Trophoblast cell (in vitro differentiated cells and primary cell): ENCODE measurements at regions not wholly inside any gene's neighbourhood (a gene's known extent, or its start where the extent isn't known, plus 50 kb on each side); places are given as distances from the start of the nearest gene placed in this dataset.

Experiments
- DNase-seq, 2 donors: peaks; one replicate each; pipeline ENCODE4 v3.0.0-alpha.2; 2016
- H2AFZ ChIP-seq: 2 replicates; pipeline ENCODE4 v1.6.1; 2013; ENCODE audit warnings: low read length, moderate library complexity, mild to moderate bottlenecking; ENCODE audit not compliant: insufficient read depth, poor library complexity
- H2AK5ac ChIP-seq: 2 replicates; pipeline ENCODE4 v1.6.1; 2013; ENCODE audit warnings: mild to moderate bottlenecking, low read length
- H2BK120ac ChIP-seq: 2 replicates; pipeline ENCODE4 v1.6.1; 2013; ENCODE audit warnings: low read length, mild to moderate bottlenecking, moderate library complexity; ENCODE audit not compliant: insufficient read depth, poor library complexity
- H2BK12ac ChIP-seq: 2 replicates; pipeline ENCODE4 v1.6.1; 2013; ENCODE audit warnings: mild to moderate bottlenecking, low read length, moderate library complexity
- H2BK5ac ChIP-seq: 2 replicates; pipeline ENCODE4 v1.6.1; 2013; ENCODE audit warnings: low read length, low read depth, moderate library complexity, mild to moderate bottlenecking; ENCODE audit not compliant: poor library complexity
- H3K14ac ChIP-seq: 2 replicates; pipeline ENCODE4 v1.6.1; 2013; ENCODE audit warnings: mild to moderate bottlenecking, low read length
- H3K18ac ChIP-seq: 2 replicates; pipeline ENCODE4 v1.6.1; 2013; ENCODE audit warnings: mild to moderate bottlenecking, low read length
- H3K23ac ChIP-seq: 2 replicates; pipeline ENCODE4 v1.6.1; 2013; ENCODE audit warnings: low read length
- H3K27ac ChIP-seq: 2 replicates; pipeline ENCODE4 v1.5.1; 2013; ENCODE audit warnings: low read depth, mild to moderate bottlenecking, inconsistent platforms, low read length, moderate library complexity
- H3K27me3 ChIP-seq: 2 replicates; pipeline ENCODE4 v1.6.1; 2013; ENCODE audit warnings: inconsistent platforms, mild to moderate bottlenecking, low read length, moderate library complexity; ENCODE audit not compliant: insufficient read depth
- H3K36me3 ChIP-seq, 2 experiments: 1 replicate in 1 of 2; 2 replicates in 1 of 2; pipeline ENCODE4 v1.6.1; 2013; ENCODE audit warnings: low read length in 2 of 2, mild to moderate bottlenecking in 2 of 2, moderate library complexity in 1 of 2; ENCODE audit not compliant: insufficient read depth in 2 of 2, control insufficient read depth in 1 of 2
- H3K4ac ChIP-seq: 2 replicates; pipeline ENCODE4 v1.6.1; 2013; ENCODE audit warnings: low read depth, mild to moderate bottlenecking, low read length, moderate library complexity
- H3K4me1 ChIP-seq, 2 experiments: 1 replicate in 1 of 2; 2 replicates in 1 of 2; pipeline ENCODE4 v1.6.1; 2013; ENCODE audit warnings: low read length in 2 of 2, mild to moderate bottlenecking in 2 of 2, moderate library complexity in 1 of 2; ENCODE audit not compliant: insufficient read depth in 2 of 2, control insufficient read depth in 1 of 2
- H3K4me2 ChIP-seq: 2 replicates; pipeline ENCODE4 v1.6.1; 2013; ENCODE audit warnings: inconsistent platforms, mild to moderate bottlenecking, low read length, moderate library complexity
- H3K4me3 ChIP-seq: 2 replicates; pipeline ENCODE4 v1.5.1; 2013; ENCODE audit warnings: mild to moderate bottlenecking, low read depth, low read length, inconsistent platforms
- H3K79me1 ChIP-seq: one replicate; pipeline ENCODE4 v1.6.1; 2013; ENCODE audit warnings: low read length
- H3K79me2 ChIP-seq: 2 replicates; pipeline ENCODE4 v1.6.1; 2013; ENCODE audit warnings: low read length, mild to moderate bottlenecking; ENCODE audit not compliant: control insufficient read depth, insufficient read depth, poor library complexity
- H3K9ac ChIP-seq: 2 replicates; pipeline ENCODE4 v1.6.1; 2013; ENCODE audit warnings: mild to moderate bottlenecking, low read length
- H3K9me3 ChIP-seq: 2 replicates; pipeline ENCODE4 v1.6.1; 2013; ENCODE audit warnings: low read depth, mild to moderate bottlenecking, control low read depth, inconsistent platforms, low read length; ENCODE audit not compliant: insufficient read depth
- H4K12ac ChIP-seq: 2 replicates; pipeline ENCODE4 v1.6.1; 2013; ENCODE audit warnings: low read depth, mild to moderate bottlenecking, low read length, moderate library complexity
- H4K8ac ChIP-seq: 2 replicates; pipeline ENCODE4 v1.6.1; 2013; ENCODE audit warnings: low read depth, mild to moderate bottlenecking, low read length, moderate library complexity
- H4K91ac ChIP-seq: one replicate; pipeline ENCODE4 v1.6.1; 2013; ENCODE audit warnings: low read depth, mild to moderate bottlenecking, low read length, moderate library complexity
- WGBS: extraction: QIAGEN DNeasy Blood & Tissue Kit; methylation state at CpG from one replicate; pipeline ENCODE4 v1.1.7; 2013; ENCODE audit warnings: missing lambda C conversion rate; ENCODE audit not compliant: insufficient read length, insufficient coverage; ENCODE audit errors: extremely low coverage; 5-methylcytosine and 5-hydroxymethylcytosine counted together

DNA sequence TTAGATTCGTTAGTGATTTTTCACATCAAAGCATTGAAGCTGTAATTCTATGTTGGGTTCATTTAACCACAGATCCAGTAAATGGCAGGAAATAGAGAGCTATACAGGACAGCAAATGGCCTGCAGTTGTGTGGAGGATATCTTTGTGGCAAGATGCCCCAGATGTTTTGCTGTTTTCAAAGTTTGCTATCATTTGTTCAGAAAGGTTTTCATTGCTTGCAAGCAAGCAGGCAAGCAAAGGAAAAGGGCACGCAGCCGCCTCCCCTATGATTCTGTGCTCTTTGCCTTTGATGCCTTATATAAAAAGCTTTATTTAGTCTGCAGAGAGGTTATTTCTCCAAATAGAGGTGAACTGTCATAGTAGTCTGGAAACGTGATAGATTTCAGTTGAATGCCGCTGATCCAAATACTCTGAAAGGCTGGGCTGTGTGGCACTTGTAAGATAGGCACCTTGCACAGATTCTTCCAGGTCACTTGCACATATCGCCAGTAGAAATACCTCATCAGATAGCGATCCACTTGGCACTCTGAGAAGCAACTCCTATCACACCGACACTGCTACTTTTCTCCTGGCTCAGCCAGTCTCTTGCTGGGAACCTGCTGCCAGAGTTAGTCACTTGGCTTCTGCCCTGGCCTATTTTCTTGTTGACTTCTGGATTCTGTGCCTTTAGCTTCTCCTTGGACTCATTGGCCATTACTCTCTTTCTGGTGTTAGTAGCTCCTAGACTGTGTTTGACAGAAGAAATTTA is 66.4 kb downstream of the UTRN start:
- no peak overlapping the region for H2AK5ac ChIP-seq
- H3K79me1 ChIP-seq: peaks cover 5% of the 10 kb centered on the region
- H3K4me1 ChIP-seq: peaks cover 12 to 15% of the 10 kb centered on the region in 2 experiments
- no peaks in the 10 kb centered on the region for H3K36me3 ChIP-seq
- H2BK5ac ChIP-seq: no peak overlapping the region
- peaks cover 3% of the 10 kb centered on the region for H3K79me2 ChIP-seq
- no CpG with 5 or more reads among the region's 8 CpGs for WGBS
- no peak overlapping the region for H2BK12ac ChIP-seq
- H3K27ac ChIP-seq: no peak overlapping the region
- no peak overlapping the region for H3K4me2 ChIP-seq
- no peaks in the 10 kb centered on the region for H3K27me3 ChIP-seq
- H3K18ac ChIP-seq: no peak overlapping the region
- no peaks in the 10 kb centered on the region for H3K9me3 ChIP-seq
- peak overlapping the region; percentile 73 for H3K4ac ChIP-seq
- H3K23ac ChIP-seq: no peak overlapping the region
- no peak overlapping the region for H3K4me3 ChIP-seq
- H2BK120ac ChIP-seq: no peak overlapping the region
- no peak overlapping the region for H4K12ac ChIP-seq
- no peak overlapping the region for H3K14ac ChIP-seq
- no peak overlapping the region for H3K9ac ChIP-seq
- no peak for DNase-seq
- H4K8ac ChIP-seq: no peak overlapping the region
- H2AFZ ChIP-seq: no peak overlapping the region
- no peak overlapping the region for H4K91ac ChIP-seq

- no peak for DNase-seq
- Histone ChIP-seq H3K79me1 (peaks cover 2% of the 10 kb centered on the region), H3K23ac (no peak overlapping the region), H3K9ac (no peak overlapping the region), H3K4me3 (no peak overlapping the region), H2BK5ac (no peak overlapping the region), H4K12ac (no peak overlapping the region), H3K36me3 (no peaks in the 10 kb centered on the region), H3K14ac (no peak overlapping the region), H3K27ac (no peak overlapping the region), H3K18ac (no peak overlapping the region), H2AFZ (no peak overlapping the region), H4K8ac (no peak overlapping the region), H3K27me3 (no peaks in the 10 kb centered on the region), H2BK120ac (no peak overlapping the region), H4K91ac (no peak overlapping the region), H3K4me2 (no peak overlapping the region), H2AK5ac (no peak overlapping the region), H2BK12ac (no peak overlapping the region), H3K9me3 (no peaks in the 10 kb centered on the region), H3K79me2 (peaks cover 3% of the 10 kb centered on the region), H3K4ac (no peak overlapping the region), H3K4me1 (peaks cover 8 to 11% of the 10 kb centered on the region in 2 experiments)
- WGBS: no CpG with 5 or more reads among the region's 2 CpGs
Observed at GRCh38 chr6:144352331-144352730, 67.2 kb downstream of the UTRN start.

DNA sequence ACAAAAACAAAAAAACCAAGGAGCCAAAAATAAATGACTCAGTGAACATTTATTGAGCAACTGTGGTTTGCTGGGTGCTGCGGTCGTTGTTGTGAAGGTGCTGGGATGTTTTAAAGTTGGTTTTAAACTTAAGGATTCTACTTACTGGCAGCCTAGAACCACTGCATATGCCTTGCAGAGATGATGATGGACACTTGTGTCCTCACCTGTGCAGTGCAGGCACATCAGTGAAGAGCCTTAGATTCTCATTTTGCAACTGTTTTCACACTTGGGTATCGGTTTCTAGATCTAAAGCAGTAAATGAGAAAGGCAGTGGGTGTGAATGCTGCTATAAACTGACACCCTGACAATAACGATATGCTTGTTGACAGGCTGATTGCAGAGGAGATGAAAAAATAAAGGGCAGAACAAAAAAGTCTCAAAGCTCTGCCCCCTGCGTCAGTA is 68.8 kb downstream of the UTRN start:
- Histone ChIP-seq H4K12ac (no peak overlapping the region), H3K36me3 (no peaks in the 10 kb centered on the region), H3K79me1 (no peaks in the 10 kb centered on the region), H2AFZ (no peak overlapping the region), H2BK5ac (no peak overlapping the region), H3K18ac (no peak overlapping the region), H3K4me1 (peaks cover 3 to 5% of the 10 kb centered on the region in 2 experiments), H3K9ac (no peak overlapping the region), H3K27me3 (no peaks in the 10 kb centered on the region), H4K91ac (no peak overlapping the region), H3K9me3 (no peaks in the 10 kb centered on the region), H3K27ac (no peak overlapping the region), H3K4me3 (no peak overlapping the region), H2BK120ac (no peak overlapping the region), H3K4ac (no peak overlapping the region), H3K14ac (no peak overlapping the region), H3K79me2 (peaks cover 3% of the 10 kb centered on the region), H2AK5ac (no peak overlapping the region), H3K23ac (no peak overlapping the region), H4K8ac (no peak overlapping the region), H3K4me2 (no peak overlapping the region), H2BK12ac (no peak overlapping the region)
- WGBS: no CpG with 5 or more reads among the region's 5 CpGs
- no peak for DNase-seq

GRCh38 chr6:144359783-144360182 is 74.6 kb downstream of the UTRN start:
- H4K91ac ChIP-seq: no peak overlapping the region
- H3K14ac ChIP-seq: no peak overlapping the region
- no peaks in the 10 kb centered on the region for H3K36me3 ChIP-seq
- no peak overlapping the region for H3K4me2 ChIP-seq
- H4K12ac ChIP-seq: no peak overlapping the region
- no peaks in the 10 kb centered on the region for H3K27me3 ChIP-seq
- H3K4ac ChIP-seq: no peak overlapping the region
- WGBS: no CpG with 5 or more reads among the region's 1 CpG
- no peak overlapping the region for H3K4me3 ChIP-seq
- H2AFZ ChIP-seq: no peak overlapping the region
- DNase-seq: no peak
- H3K23ac ChIP-seq: no peak overlapping the region
- H4K8ac ChIP-seq: no peak overlapping the region
- no peak overlapping the region for H2BK120ac ChIP-seq
- H2BK5ac ChIP-seq: no peak overlapping the region
- H2BK12ac ChIP-seq: no peak overlapping the region
- H3K18ac ChIP-seq: no peak overlapping the region
- H3K27ac ChIP-seq: no peak overlapping the region
- H3K79me1 ChIP-seq: no peaks in the 10 kb centered on the region
- H2AK5ac ChIP-seq: no peak overlapping the region
- peaks cover 3% of the 10 kb centered on the region for H3K79me2 ChIP-seq
- H3K4me1 ChIP-seq: peaks cover 5 to 6% of the 10 kb centered on the region in 2 experiments
- no peak overlapping the region for H3K9ac ChIP-seq
- H3K9me3 ChIP-seq: no peaks in the 10 kb centered on the region
